H1 (cell line): ENCODE measurements at regions not wholly inside any gene's neighbourhood (a gene's known extent, or its start where the extent isn't known, plus 50 kb on each side); places are given as distances from the start of the nearest gene placed in this dataset.

Source experiments
- CTCF ChIA-PET: fragments of 300-600 bp; sonication (Branson Sonifier 250); formaldehyde crosslinking; loops from one replicate; lab custom pipeline; 2021; ENCODE audit not compliant: partially characterized antibody; lab: Charles Lee
- POLR2A ChIA-PET: fragments of 300-600 bp; sonication (Branson Sonifier 250); formaldehyde crosslinking; loops from one replicate; lab custom pipeline; 2021; ENCODE audit warnings: inconsistent platforms; ENCODE audit not compliant: partially characterized antibody; lab: Charles Lee
- DNase-seq, 2 experiments: peaks; one replicate each; pipeline versions ENCODE4 v3.0.0 to v3.0.0-alpha.2; 2010 to 2022; ENCODE audit warnings: low spot score in 2 of 2, low read depth in 1 of 2, mixed read lengths in 1 of 2
- FAIRE-seq: peaks from 2 replicates; lab custom pipeline; 2011; peaks lifted over from hg19 to GRCh38; lab: Jason Lieb, UNC
- H2AFZ ChIP-seq: 2 replicates; pipeline ENCODE4 v1.8.1; 2012; ENCODE audit warnings: low read length, inconsistent platforms
- H2AK5ac ChIP-seq: 2 replicates; pipeline ENCODE4 v1.6.1; 2013; ENCODE audit warnings: low read depth, low read length
- H2BK120ac ChIP-seq: replicated peaks from 2 replicates; pipeline ENCODE3; 2013; ENCODE audit warnings: low read depth, low read length, inconsistent platforms
- H2BK12ac ChIP-seq: 2 replicates; pipeline ENCODE4 v1.6.1; 2013; ENCODE audit warnings: low read depth, low read length
- H2BK15ac ChIP-seq: 2 replicates; pipeline ENCODE4 v1.6.1; 2013; ENCODE audit warnings: low read length
- H2BK20ac ChIP-seq: 2 replicates; pipeline ENCODE4 v1.6.1; 2013; ENCODE audit warnings: low read length
- H2BK5ac ChIP-seq: 2 replicates; pipeline ENCODE4 v1.6.1; 2013; ENCODE audit warnings: low read depth, low read length
- H3K14ac ChIP-seq: 2 replicates; pipeline ENCODE4 v1.6.1; 2013; ENCODE audit warnings: inconsistent platforms; ENCODE audit not compliant: insufficient read length
- H3K18ac ChIP-seq: 2 replicates; pipeline ENCODE4 v1.6.1; 2013; ENCODE audit warnings: low read length; ENCODE audit errors: extremely low read depth
- H3K23ac ChIP-seq: 2 replicates; pipeline ENCODE4 v1.6.1; 2013; ENCODE audit warnings: inconsistent platforms; ENCODE audit not compliant: insufficient read length
- H3K23me2 ChIP-seq: 2 replicates; pipeline ENCODE4 v1.6.1; 2013; ENCODE audit warnings: low read depth, low read length
- H3K27ac ChIP-seq: 2 replicates; pipeline ENCODE4 v1.6.1; 2011; ENCODE audit warnings: low read depth, low read length, inconsistent platforms
- H3K27me3 ChIP-seq, 4 experiments: replicated peaks in 1 of 4; 1 replicate in 1 of 4; 2 replicates in 3 of 4; pipeline versions ENCODE4 v1.6.1 to v1.8.1; 2011 to 2013; ENCODE audit warnings: low read length in 3 of 4, mild to moderate bottlenecking in 3 of 4, inconsistent platforms in 2 of 4, mixed read lengths in 2 of 4, moderate library complexity in 1 of 4; ENCODE audit not compliant: control insufficient read depth in 3 of 4, insufficient read depth in 3 of 4; ENCODE audit errors: extremely low read depth in 1 of 4
- H3K36me3 ChIP-seq, 4 experiments: 2 replicates each; pipeline versions ENCODE4 v1.6.1 to v1.8.1; 2011 to 2013; ENCODE audit warnings: mild to moderate bottlenecking in 4 of 4, low read length in 3 of 4, moderate library complexity in 2 of 4, control low read depth in 1 of 4, inconsistent platforms in 1 of 4; ENCODE audit not compliant: insufficient read depth in 4 of 4, control insufficient read depth in 2 of 4
- H3K4ac ChIP-seq: replicated peaks from 2 replicates; pipeline ENCODE3; 2013; ENCODE audit warnings: low read length, low read depth, mixed read lengths, inconsistent platforms; ENCODE audit not compliant: insufficient read length
- H3K4me1 ChIP-seq, 4 experiments: replicated peaks in 1 of 4; 1 replicate in 1 of 4; 2 replicates in 3 of 4; pipeline versions ENCODE4 v1.6.1 to v1.8.1; 2011 to 2013; ENCODE audit warnings: low read length in 3 of 4, inconsistent platforms in 2 of 4, mixed read lengths in 1 of 4; ENCODE audit not compliant: insufficient read depth in 4 of 4, control insufficient read depth in 3 of 4
- H3K4me2 ChIP-seq, 2 experiments: 2 replicates each; pipeline versions ENCODE4 v1.6.1 to v1.8.1; 2011 to 2013; ENCODE audit warnings: low read depth in 2 of 2, low read length in 2 of 2, control low read depth in 1 of 2, inconsistent platforms in 1 of 2, mild to moderate bottlenecking in 1 of 2; ENCODE audit not compliant: insufficient read depth in 1 of 2
- H3K4me3 ChIP-seq, 4 experiments: fragments of 200-600, 300-600 bp in 1 of 4; sonication (generic), shearing (Covaris generic), sonication (Bioruptor Twin) in 1 of 4; 2 replicates each; pipeline versions ENCODE4 v1.5.1 to v1.8.1; 2011 to 2016; ENCODE audit warnings: low read length in 4 of 4, low read depth in 3 of 4, control low read depth in 2 of 4, inconsistent platforms in 2 of 4, mild to moderate bottlenecking in 2 of 4, mixed read lengths in 1 of 4, moderate library complexity in 1 of 4; ENCODE audit not compliant: insufficient read depth in 2 of 4; ENCODE audit errors: extremely low read depth in 1 of 4
- H3K56ac ChIP-seq: replicated peaks from 2 replicates; pipeline ENCODE3; 2013; ENCODE audit warnings: low read depth, mild to moderate bottlenecking, mixed read lengths, low read length, inconsistent platforms; ENCODE audit not compliant: insufficient read length
- H3K79me1 ChIP-seq: 2 replicates; pipeline ENCODE4 v1.6.1; 2013; ENCODE audit warnings: low read depth, low read length, control low read depth
- H3K79me2 ChIP-seq, 2 experiments: 2 replicates each; pipeline versions ENCODE4 v1.6.1 to v1.8.1; 2012 to 2013; ENCODE audit warnings: low read length in 2 of 2, mild to moderate bottlenecking in 2 of 2, inconsistent platforms in 1 of 2; ENCODE audit not compliant: insufficient read depth in 2 of 2, control insufficient read depth in 1 of 2
- H3K9ac ChIP-seq, 4 experiments: replicated peaks in 1 of 4; 1 replicate in 1 of 4; 2 replicates in 3 of 4; pipeline versions ENCODE4 v1.6.1 to v1.8.1; 2011 to 2013; ENCODE audit warnings: low read depth in 3 of 4, low read length in 3 of 4, control low read depth in 2 of 4, mild to moderate bottlenecking in 2 of 4, moderate library complexity in 2 of 4, inconsistent platforms in 1 of 4; ENCODE audit errors: extremely low read depth in 1 of 4
- H3K9me3 ChIP-seq, 2 experiments: 2 replicates each; pipeline versions ENCODE4 v1.6.1 to v1.8.1; 2012 to 2013; ENCODE audit warnings: mild to moderate bottlenecking in 2 of 2, moderate library complexity in 2 of 2, control low read depth in 1 of 2, inconsistent platforms in 1 of 2, low read depth in 1 of 2, low read length in 1 of 2, mixed read lengths in 1 of 2; ENCODE audit not compliant: insufficient read depth in 2 of 2
- H4K20me1 ChIP-seq, 2 experiments: replicated peaks in 1 of 2; 2 replicates each; pipeline versions ENCODE3 to v1.8.1; 2011 to 2013; ENCODE audit warnings: inconsistent platforms in 2 of 2, low read length in 2 of 2, mild to moderate bottlenecking in 1 of 2; ENCODE audit not compliant: insufficient read depth in 2 of 2, control insufficient read depth in 1 of 2
- H4K5ac ChIP-seq: 2 replicates; pipeline ENCODE4 v1.6.1; 2013; ENCODE audit warnings: low read length, low read depth, mixed read lengths, inconsistent platforms; ENCODE audit not compliant: insufficient read length
- H4K8ac ChIP-seq: 2 replicates; pipeline ENCODE4 v1.8.0; 2013; ENCODE audit warnings: mild to moderate bottlenecking, moderate library complexity, low read length, inconsistent platforms; ENCODE audit not compliant: insufficient read depth; ENCODE audit errors: extremely low read depth
- H4K91ac ChIP-seq: replicated peaks from 2 replicates; pipeline ENCODE3; 2013; ENCODE audit warnings: low read length, mixed read lengths, inconsistent platforms; ENCODE audit not compliant: insufficient read length
- PHF8 ChIP-seq: fragments of 200-600 bp; sonication (generic); conservative IDR thresholded peaks from 2 replicates; pipeline ENCODE4 v1.7.1; 2012; ENCODE audit warnings: low read depth, mild to moderate bottlenecking, inconsistent platforms, low read length, moderate library complexity
- SP1 ChIP-seq: IDR thresholded peaks from 2 replicates; pipeline ENCODE4 v1.6.1; 2011; ENCODE audit warnings: low read depth, low read length
- WGBS, 2 experiments: shearing (Covaris generic) in 1 of 2; methylation state at CpG; one replicate each; pipeline versions ENCODE4 v1.1.6 to v1.1.7; 2013 to 2015; ENCODE audit warnings: low lambda C conversion rate in 2 of 2, mixed read lengths in 2 of 2, inconsistent platforms in 1 of 2, low coverage in 1 of 2, missing lambda C conversion rate in 1 of 2; ENCODE audit not compliant: insufficient replicate concordance in 2 of 2, insufficient coverage in 1 of 2, insufficient read length in 1 of 2; ENCODE audit errors: extremely low coverage in 1 of 2, missing lambda C conversion rate in 1 of 2; 5-methylcytosine and 5-hydroxymethylcytosine counted together

DNA sequence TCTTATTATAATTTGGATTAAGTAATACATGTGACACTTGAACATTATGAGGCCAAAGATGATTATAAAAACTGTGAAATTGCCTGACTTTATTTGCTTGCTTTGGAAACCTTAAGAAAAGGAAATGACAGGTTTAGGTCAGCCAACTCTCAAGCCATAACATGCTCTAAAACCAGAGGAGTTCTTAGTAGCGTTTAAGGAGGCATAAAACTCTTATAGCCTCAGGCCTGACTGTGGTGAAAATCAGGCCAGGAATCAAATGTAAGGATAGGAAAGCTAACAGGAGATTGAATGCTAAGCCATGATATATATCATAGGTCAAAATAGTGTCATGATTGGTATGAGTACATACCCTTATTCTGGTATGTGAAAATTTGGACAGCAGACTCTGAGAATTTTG lies 1142.4 kb upstream of the MIR17HG start:
- no peaks in the 10 kb centered on the region for H3K23me2 ChIP-seq
- no peak overlapping the region for H2BK120ac ChIP-seq
- no peak overlapping the region for H3K27ac ChIP-seq
- no peaks in the 10 kb centered on the region for H3K4me1 ChIP-seq
- H3K23ac ChIP-seq, result no peak overlapping the region
- no peak overlapping the region for H4K91ac ChIP-seq
- H3K36me3 ChIP-seq, result no peaks in the 10 kb centered on the region
- H2BK5ac ChIP-seq, result no peak overlapping the region
- no peak overlapping the region for H3K14ac ChIP-seq
- no peak overlapping the region for H3K4me3 ChIP-seq
- no peak overlapping the region for H4K5ac ChIP-seq
- H3K9me3 ChIP-seq, result no peaks in the 10 kb centered on the region
- no peak overlapping the region for H2AK5ac ChIP-seq
- no peak overlapping the region for H3K4me2 ChIP-seq
- H3K79me1 ChIP-seq, result no peaks in the 10 kb centered on the region
- TF ChIP-seq PHF8 (no peak), SP1 (no peak)
- H3K18ac ChIP-seq, result no peak overlapping the region
- no peaks in the 10 kb centered on the region for H4K20me1 ChIP-seq
- CTCF ChIA-PET, result no interaction called here
- no peak overlapping the region for H2BK12ac ChIP-seq
- FAIRE-seq, result no peak
- no peak overlapping the region for H3K56ac ChIP-seq
- H2BK20ac ChIP-seq, result no peak overlapping the region
- H3K4ac ChIP-seq, result no peak overlapping the region
- no peak overlapping the region for H4K8ac ChIP-seq
- no peaks in the 10 kb centered on the region for H3K79me2 ChIP-seq
- H3K27me3 ChIP-seq, result no peaks in the 10 kb centered on the region
- H2BK15ac ChIP-seq, result no peak overlapping the region
- no peak overlapping the region for H2AFZ ChIP-seq
- POLR2A ChIA-PET, result no interaction called here
- 93% methylated on average over 1 of the region's 1 CpG; no CpG with 5 or more reads in 1 of the 2 experiments for WGBS, 2 experiments
- no peak overlapping the region for H3K9ac ChIP-seq
- no peak for DNase-seq
